Heart right ventricle (tissue), 16 donors: ENCODE measurements at regions not wholly inside any gene's neighbourhood (a gene's known extent, or its start where the extent isn't known, plus 50 kb on each side); places are given as distances from the start of the nearest gene placed in this dataset.

Experiments used
- ATAC-seq, 8 donors: fragments of 200-7000 bp; cut with Tn5 transposase; one replicate each; pipeline ENCODE4 v1.9.1; 2020; ENCODE audit warnings: mild to moderate bottlenecking in 8 of 8, moderate library complexity in 8 of 8, moderate number of reproducible peaks in 1 of 8
- DNase-seq, 2 donors: peaks; one replicate each; pipeline ENCODE4 v3.0.0-alpha.2; 2020
- H3K27ac ChIP-seq, 10 donors: fragments of 200-600 bp; sonication (generic) in 2 of 10; one replicate each; pipeline versions ENCODE4 v1.5.0 to v1.8.0; 2020 to 2022; ENCODE audit warnings: mild to moderate bottlenecking in 3 of 10
- H3K27me3 ChIP-seq, 7 donors: fragments of 200-600 bp; one replicate each; pipeline ENCODE4 v1.8.0; 2021 to 2022; ENCODE audit warnings: mild to moderate bottlenecking in 2 of 7
- H3K36me3 ChIP-seq, 9 donors: fragments of 200-600 bp; sonication (generic) in 1 of 9; one replicate each; pipeline versions ENCODE4 v1.5.0 to v1.8.0; 2020 to 2022; ENCODE audit warnings: mild to moderate bottlenecking in 2 of 9
- H3K4me1 ChIP-seq, 9 donors: fragments of 200-600 bp; sonication (generic) in 1 of 9; one replicate each; pipeline versions ENCODE4 v1.5.0 to v1.8.0; 2020 to 2022; ENCODE audit warnings: mild to moderate bottlenecking in 4 of 9
- H3K4me3 ChIP-seq, 10 donors: fragments of 200-600 bp; sonication (generic) in 2 of 10; one replicate each; pipeline versions ENCODE4 v1.5.0 to v1.8.0; 2020 to 2022; ENCODE audit warnings: mild to moderate bottlenecking in 7 of 10, moderate library complexity in 2 of 10
- H3K9me3 ChIP-seq, 11 donors: fragments of 200-600 bp in 10 of 11; sonication (generic) in 2 of 11; one replicate each; pipeline versions ENCODE4 v1.5.0 to v1.8.0; 2013 to 2022; ENCODE audit warnings: mild to moderate bottlenecking in 2 of 11, control low read depth in 1 of 11, moderate library complexity in 1 of 11
- WGBS, 2 donors: extraction: QIAGEN DNeasy Blood & Tissue Kit; methylation state at CpG; one replicate each; pipeline ENCODE4 v1.1.7; 2013; ENCODE audit warnings: inconsistent platforms in 1 of 2; 5-methylcytosine and 5-hydroxymethylcytosine counted together
- intact Hi-C, 10 donors: fragments of 100-400 bp; cut with DNase I; formaldehyde crosslinking; loops; one replicate each; pipeline versions ENCODE4 v1.11.1 to v1.14.2; 2022
- TF ChIP-seq, protein P1 (sequence below), 9 donors: fragments of 200-600 bp; sonication (generic) in 2 of 9; IDR thresholded peaks; one replicate each; pipeline versions ENCODE4 v1.5.0 to v1.8.0; 2021 to 2022; ENCODE audit warnings: antibody characterized with exemption in 9 of 9, mild to moderate bottlenecking in 5 of 9, moderate library complexity in 1 of 9
- donor health status: Arrhythmogenic right ventricular cardiomyopathy.
- donor health status: ischemic (EF 13 %, LVEDD 7.1; RV severe dilation, severe dysfunction).
- donor health status: healthy with polysubstance abuse.
- donor health status: DM: no; HTN: yes; CAD: no.
- donor health status: DM: no; HTN: no; CAD: no.
- donor health status: ischemic (EF 25% LVEDD 6.9; RV normal size, moderate dysfunction).
- donor health status: ischemic (EF 25% LVEDD 5.7; RV mildly dilated, moderate dysfunction).
- donor health status: healthy.
- donor health status: DM: yes; HTN: yes; CAD: no.
- donor health status: Ischemic cardiomyopathy.
- donor health status: ischemic (EF 35%, LVEDD 5.7; RV mildly dilated, moderate dysfunction).
- donor health status: nonischemic (EF 11% LVEDD 7.7; RV severe dilation, severe dysfunction).
- donor health status: DM: yes; HTN: yes; CAD: no.
- donor health status: PGD.
- donor health status: ischemic (EF 29% LVEDD 5.4; RV normal size, mild dysfunction).
- donor health status: nonischemic (EF 23%, LVEDD 6.1; RV moderate dilation, normal function).

DNA sequence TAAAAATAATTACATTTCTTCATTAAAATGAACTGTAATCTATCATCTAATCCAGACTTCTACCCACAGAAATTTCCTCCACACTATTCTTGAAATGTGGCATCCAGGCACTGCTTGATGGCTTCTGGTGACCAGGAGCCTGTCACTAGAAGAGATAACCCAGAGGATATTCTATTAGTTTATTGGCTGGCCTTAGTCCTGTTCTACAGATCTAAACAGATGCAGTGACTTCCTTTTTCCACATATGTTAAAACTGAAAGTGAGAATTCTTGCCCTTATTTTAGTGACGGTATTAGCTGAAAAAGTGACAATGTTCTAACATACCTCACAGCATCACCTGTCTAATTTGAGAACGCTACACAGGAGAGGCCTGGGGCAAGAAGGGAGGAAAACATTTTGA, 775.4 kb downstream of the TSN start:
- ATAC-seq (no peak), DNase-seq (no peak)
- intact Hi-C loops: no loop called here
- Histone ChIP-seq H3K4me3 (no peak overlapping the region), H3K27me3 (no peaks in the 10 kb centered on the region), H3K9me3 (no peaks in the 10 kb centered on the region), H3K36me3 (no peaks in the 10 kb centered on the region), H3K27ac (no peak overlapping the region), H3K4me1 (no peaks in the 10 kb centered on the region)
- 50 to 51% methylated on average over 2 of the region's 2 CpGs for WGBS, 2 donors
- TF ChIP-seq, protein P1, sequence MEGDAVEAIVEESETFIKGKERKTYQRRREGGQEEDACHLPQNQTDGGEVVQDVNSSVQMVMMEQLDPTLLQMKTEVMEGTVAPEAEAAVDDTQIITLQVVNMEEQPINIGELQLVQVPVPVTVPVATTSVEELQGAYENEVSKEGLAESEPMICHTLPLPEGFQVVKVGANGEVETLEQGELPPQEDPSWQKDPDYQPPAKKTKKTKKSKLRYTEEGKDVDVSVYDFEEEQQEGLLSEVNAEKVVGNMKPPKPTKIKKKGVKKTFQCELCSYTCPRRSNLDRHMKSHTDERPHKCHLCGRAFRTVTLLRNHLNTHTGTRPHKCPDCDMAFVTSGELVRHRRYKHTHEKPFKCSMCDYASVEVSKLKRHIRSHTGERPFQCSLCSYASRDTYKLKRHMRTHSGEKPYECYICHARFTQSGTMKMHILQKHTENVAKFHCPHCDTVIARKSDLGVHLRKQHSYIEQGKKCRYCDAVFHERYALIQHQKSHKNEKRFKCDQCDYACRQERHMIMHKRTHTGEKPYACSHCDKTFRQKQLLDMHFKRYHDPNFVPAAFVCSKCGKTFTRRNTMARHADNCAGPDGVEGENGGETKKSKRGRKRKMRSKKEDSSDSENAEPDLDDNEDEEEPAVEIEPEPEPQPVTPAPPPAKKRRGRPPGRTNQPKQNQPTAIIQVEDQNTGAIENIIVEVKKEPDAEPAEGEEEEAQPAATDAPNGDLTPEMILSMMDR (IDR thresholded peaks at IDR 0.05): no peak

DNA sequence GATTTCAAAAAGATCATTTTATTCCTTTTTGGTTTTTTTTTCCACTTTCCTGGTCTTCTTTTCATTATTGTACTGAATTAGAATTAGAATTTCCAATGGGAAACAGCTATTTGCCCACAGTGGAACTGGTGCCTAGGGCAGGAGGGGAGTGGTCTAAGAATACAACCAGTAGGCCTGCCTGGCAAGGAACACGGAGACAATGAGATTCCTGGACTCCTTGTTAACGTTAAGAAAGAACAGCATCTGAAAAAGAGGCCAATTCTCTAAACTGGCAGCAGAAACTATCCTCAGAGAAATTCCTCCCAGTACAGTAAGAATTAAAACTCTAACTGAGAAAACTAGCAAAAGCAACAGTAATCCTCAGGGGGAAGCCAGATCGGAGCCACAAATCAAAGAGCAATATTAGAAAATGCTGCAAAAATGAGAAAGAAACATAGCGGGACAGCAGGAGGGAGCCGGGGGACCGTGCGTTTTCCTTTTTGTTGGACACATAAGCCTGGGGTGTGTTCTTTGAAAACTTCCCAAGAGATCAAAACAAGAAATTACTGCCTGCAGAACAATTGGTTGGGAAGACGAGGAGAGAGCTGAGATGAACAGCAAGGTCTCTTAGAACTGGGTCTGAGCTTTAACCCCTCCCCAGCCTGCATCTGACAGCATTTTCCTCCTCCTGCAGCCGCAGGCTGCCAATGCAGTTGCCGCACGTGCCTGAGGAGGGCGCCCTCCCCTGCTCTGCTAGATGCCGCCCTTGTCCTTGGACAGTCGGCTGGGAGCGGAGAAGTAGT, 776.0 kb downstream of the TSN start:
- no peaks in the 10 kb centered on the region for H3K27me3 ChIP-seq
- ATAC-seq (peak in 1 of 8 donors; percentile 7), DNase-seq (peak in 1 of 2 donors; percentile 10)
- WGBS, 2 donors: 45 to 54% methylated on average over 15 of the region's 15 CpGs
- peak overlapping the region in 1 of 10 donors; percentile 5 for H3K4me3 ChIP-seq
- H3K9me3 ChIP-seq: no peaks in the 10 kb centered on the region
- no peaks in the 10 kb centered on the region for H3K36me3 ChIP-seq
- intact Hi-C loops: no loop called here
- H3K4me1 ChIP-seq: no peaks in the 10 kb centered on the region
- TF ChIP-seq, protein P1 (IDR thresholded peaks at IDR 0.05): peak in 4 of 9 donors; percentile 7 to 28 (median 12)
- no peak overlapping the region for H3K27ac ChIP-seq

DNA sequence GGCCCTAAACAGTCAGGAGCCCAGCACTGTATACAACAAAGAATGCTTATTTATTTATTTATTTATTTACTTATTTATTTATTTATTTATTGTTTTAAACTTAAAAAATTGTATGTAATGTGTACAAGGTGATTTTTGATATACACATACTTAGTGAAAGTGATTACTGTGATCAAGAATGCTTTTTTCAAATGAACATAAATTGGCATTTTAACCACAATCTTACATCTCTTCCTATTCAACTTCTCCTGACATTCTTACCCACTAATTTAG, 776.6 kb downstream of the TSN start:
- Histone ChIP-seq H3K4me1 (no peaks in the 10 kb centered on the region), H3K9me3 (no peaks in the 10 kb centered on the region), H3K36me3 (no peaks in the 10 kb centered on the region), H3K27ac (no peak overlapping the region), H3K4me3 (no peak overlapping the region), H3K27me3 (no peaks in the 10 kb centered on the region)
- TF ChIP-seq, protein P1 (IDR thresholded peaks at IDR 0.05): no peak
- ATAC-seq (no peak), DNase-seq (no peak)
- intact Hi-C loops: no loop called here

DNA sequence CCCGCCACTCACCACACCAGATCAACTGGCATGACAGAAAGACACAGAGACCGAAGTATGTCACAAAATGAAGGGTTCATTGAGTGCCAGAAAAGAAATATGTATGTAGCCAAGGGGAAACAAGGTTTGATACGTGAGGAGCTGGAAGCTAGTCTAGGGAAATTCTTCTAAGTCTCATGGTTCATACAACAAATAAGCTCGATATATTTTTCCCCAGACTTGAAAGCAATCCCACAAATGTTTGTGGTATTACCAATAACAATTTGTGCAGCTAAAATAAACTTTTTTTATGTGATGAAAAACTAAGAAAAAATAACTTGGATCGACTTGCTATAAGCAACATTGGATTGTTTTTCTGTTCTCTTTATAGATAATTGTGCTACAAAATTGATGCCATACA, 777.0 kb downstream of the TSN start:
- Histone ChIP-seq H3K4me3 (no peak overlapping the region), H3K9me3 (no peaks in the 10 kb centered on the region), H3K27me3 (no peaks in the 10 kb centered on the region), H3K4me1 (no peaks in the 10 kb centered on the region), H3K27ac (no peak overlapping the region), H3K36me3 (no peaks in the 10 kb centered on the region)
- WGBS, 2 donors: 71 to 74% methylated on average over 5 of the region's 5 CpGs
- intact Hi-C loops: no loop called here
- TF ChIP-seq, protein P1 (IDR thresholded peaks at IDR 0.05): no peak
- DNase-seq (no peak), ATAC-seq (no peak)
